Panc1 (cell line): ENCODE measurements at regions not wholly inside any gene's neighbourhood (a gene's known extent, or its start where the extent isn't known, plus 50 kb on each side); places are given as distances from the start of the nearest gene placed in this dataset.

ENCODE experiments used
- POLR2AphosphoS5 ChIP-seq: IDR thresholded peaks from 2 replicates; pipeline ENCODE4 v1.6.1; 2012; ENCODE audit warnings: mild to moderate bottlenecking, low read depth, low read length, moderate library complexity
- TF ChIP-seq, protein P1 (sequence below): fragments of 450-650 bp; IDR thresholded peaks from 2 replicates; pipeline ENCODE4 v1.5.1; 2017; ENCODE audit warnings: mild to moderate bottlenecking

DNA sequence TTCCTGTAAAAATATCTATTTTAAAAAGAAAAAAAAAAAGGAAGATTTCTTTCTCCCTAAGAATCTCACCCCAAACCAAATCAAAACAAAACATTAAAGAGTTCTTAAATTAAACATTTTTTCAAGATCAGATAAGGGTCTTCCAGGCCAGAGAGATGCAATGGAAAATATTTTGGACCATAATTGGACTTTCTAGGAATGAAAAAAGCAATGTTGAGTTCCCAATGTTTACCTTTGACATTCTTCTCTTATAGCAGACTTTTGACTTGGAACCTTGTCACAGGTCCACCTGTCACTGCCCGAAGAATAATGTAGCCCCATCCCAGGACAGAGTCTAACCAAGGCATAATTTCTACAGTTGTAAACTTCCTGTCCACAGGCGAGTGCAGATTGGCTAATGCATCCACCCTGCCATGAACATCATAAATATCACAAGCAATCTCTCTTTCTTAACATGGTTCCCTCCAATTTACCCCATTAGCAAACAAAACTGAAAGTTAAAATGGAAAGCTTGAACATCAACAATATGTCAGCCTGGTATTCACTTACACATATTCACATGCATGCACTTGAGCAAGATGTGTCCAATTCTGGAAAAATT, 121.7 kb upstream of the ZNF366 start:
- TF ChIP-seq, protein P1, sequence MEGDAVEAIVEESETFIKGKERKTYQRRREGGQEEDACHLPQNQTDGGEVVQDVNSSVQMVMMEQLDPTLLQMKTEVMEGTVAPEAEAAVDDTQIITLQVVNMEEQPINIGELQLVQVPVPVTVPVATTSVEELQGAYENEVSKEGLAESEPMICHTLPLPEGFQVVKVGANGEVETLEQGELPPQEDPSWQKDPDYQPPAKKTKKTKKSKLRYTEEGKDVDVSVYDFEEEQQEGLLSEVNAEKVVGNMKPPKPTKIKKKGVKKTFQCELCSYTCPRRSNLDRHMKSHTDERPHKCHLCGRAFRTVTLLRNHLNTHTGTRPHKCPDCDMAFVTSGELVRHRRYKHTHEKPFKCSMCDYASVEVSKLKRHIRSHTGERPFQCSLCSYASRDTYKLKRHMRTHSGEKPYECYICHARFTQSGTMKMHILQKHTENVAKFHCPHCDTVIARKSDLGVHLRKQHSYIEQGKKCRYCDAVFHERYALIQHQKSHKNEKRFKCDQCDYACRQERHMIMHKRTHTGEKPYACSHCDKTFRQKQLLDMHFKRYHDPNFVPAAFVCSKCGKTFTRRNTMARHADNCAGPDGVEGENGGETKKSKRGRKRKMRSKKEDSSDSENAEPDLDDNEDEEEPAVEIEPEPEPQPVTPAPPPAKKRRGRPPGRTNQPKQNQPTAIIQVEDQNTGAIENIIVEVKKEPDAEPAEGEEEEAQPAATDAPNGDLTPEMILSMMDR = no peak
- TF ChIP-seq POLR2AphosphoS5 = no peak
